Ecto neural progenitor cell (in vitro differentiated cells): ENCODE measurements at regions not wholly inside any gene's neighbourhood (a gene's known extent, or its start where the extent isn't known, plus 50 kb on each side); places are given as distances from the start of the nearest gene placed in this dataset.
A peak's percentile ranks its signal among the peaks of the same experiment; 100 is the strongest.

ENCODE experiments used
- DNase-seq: peaks from one replicate; pipeline ENCODE4 v3.0.0-alpha.2; 2018; ENCODE audit warnings: low spot score

DNA sequence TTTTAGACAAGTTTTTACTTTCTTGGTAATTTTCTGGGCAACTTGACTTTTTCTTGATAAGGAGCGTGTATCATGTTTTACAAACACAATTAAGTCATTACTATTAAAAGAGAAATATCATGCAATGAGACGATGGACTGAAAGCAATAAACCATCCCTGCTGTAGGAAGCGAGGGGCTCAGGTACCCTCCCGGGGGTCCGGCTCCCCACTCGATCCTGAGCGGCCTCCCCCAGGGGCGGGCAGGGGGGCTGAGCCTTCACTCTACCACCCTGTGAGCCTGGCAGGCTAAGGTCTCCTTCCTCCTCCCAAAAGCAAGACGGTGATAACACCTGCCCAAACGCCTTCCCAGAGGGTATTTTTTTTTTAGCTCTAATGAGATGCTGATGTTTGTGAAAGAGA lies 51.8 kb upstream of the ADGRA1 start:
- no peak for DNase-seq

DNA sequence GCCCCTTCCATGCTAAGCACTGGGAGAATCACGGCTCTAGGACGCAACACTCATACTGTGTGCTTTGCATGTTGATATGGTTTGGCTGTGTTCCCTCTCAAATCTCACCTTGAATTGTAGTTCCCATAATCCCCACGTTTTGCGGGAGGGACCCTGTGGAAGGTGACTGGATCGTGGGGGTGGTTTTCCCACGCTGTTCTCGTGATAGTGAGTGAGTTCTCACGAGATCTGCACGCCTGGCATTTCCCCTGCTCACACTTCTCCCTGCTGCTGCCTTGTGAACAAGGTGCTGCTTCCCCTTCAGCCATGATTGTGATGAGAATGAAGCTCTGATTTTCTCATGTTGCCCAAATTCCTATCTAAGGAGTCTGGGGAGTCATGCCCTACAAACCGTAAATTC lies 53.0 kb upstream of the ADGRA1 start:
- no peak for DNase-seq

GRCh38 chr10:133034092-133034491 lies 53.6 kb upstream of the ADGRA1 start:
- no peak for DNase-seq

DNA sequence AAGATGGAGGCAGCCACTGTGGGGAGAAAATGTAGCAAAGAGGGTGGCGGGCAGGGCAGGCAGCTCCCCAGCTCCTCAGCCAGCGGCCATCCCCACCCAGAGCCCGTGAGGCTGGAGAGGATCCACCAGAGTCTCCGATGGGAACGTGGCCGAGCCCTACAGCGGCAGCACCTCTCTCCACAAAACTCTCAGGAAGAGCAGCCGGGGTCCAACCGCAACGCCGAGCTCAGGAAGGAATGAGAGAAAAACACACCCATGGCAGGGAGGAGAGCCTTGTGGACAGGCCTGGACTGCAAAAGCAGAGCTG lies 54.0 kb upstream of the ADGRA1 start:
- no peak for DNase-seq

GRCh38 chr10:133032976-133033741 lies 54.6 kb upstream of the ADGRA1 start:
- no peak for DNase-seq

- no peak for DNase-seq
These were observed 55.5 kb upstream of the ADGRA1 start for GRCh38 chr10:133032231-133032630.

DNA sequence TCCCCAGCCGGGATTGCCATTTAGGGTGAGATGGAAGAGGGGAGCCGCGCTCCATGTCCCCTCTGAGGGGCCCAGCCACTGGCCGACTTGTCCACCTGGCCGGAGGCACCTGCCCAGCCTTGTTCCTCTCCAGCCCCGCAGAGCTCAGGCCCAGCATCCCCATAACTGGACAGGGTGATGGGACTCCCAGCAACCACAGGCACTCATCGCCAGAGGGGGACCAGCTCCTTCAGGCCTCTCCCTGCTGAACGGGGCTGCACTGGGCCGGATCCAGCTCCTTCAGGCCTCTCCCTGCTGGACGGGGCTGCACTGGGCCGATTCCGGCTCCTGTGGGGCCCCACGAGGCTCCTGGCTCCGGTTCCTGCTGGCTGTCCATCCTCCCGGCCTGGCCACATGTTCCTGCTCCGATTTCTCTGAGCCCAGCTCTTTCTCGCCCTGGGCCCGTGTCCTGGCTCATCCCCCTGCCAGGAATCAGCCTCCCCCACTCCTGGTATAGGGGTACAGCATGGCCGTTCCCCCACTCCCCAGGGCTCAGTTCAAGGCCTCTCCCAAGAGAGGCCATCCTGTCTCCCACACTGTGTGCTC lies 56.1 kb upstream of the ADGRA1 start:
- DNase-seq: no peak

DNA sequence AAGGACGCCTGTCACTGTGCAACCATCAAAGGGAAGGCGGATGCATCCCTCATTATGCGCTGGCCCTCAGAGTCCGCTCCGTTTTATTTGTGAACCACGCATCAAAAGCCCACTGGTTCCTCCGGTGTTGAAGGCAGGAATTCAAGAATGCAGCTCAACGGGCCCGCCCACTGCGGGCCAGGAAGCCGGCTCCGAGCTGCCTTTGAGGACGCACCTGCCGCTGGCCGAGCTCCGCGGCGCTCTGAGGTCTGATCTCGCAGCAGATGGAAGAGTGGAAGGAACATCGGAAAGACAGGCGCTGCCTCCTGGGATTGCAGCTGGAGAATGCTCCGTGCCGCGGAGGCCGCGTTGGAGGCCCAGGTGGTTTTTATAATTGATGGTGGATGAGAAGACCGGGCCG lies 56.9 kb upstream of the ADGRA1 start:
- peak; percentile 68 for DNase-seq

DNA sequence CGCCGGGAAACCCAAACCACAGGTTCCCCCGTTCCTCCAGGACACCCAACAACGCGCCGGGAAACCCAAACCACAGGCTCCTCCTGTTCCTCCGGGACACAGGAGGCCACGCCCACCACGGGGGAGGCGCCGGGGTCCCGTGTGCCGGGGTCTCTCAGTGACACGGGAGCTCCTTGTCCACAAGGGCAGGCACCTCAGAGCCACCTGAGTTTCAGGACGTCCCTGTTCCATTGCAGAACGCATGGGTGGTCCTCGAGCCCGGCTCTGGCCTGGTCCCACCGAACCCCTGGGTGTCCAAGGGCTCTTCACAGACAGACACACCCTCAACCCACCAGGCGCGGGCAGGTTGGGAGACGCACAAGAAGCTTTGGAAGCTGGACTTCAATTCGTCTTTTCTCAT lies 57.6 kb upstream of the ADGRA1 start:
- DNase-seq: no peak

GRCh38 chr10:133028956-133029355 lies 58.8 kb upstream of the ADGRA1 start:
- no peak for DNase-seq

DNA sequence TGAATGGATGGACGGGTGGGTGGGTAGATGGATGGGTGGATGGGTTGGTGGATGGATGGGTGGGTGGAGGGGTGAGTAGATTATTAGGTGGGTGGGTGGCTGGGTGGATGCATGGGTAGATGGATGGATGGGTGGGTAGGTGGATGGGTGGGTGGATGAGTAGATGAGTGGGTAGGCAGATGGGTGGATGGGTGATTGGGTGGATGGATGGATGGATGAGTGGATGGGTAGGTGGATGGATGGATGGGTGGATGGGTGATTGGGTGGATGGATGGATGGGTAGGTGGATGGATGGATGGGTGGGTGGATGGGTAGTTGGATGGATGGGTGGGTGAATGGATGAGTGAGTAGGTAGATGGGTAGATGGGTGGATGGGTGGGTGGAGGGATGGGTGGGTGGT lies 59.6 kb upstream of the ADGRA1 start:
- no peak for DNase-seq

- DNase-seq: no peak
These were observed 60.2 kb upstream of the ADGRA1 start for GRCh38 chr10:133027482-133027881.

DNA sequence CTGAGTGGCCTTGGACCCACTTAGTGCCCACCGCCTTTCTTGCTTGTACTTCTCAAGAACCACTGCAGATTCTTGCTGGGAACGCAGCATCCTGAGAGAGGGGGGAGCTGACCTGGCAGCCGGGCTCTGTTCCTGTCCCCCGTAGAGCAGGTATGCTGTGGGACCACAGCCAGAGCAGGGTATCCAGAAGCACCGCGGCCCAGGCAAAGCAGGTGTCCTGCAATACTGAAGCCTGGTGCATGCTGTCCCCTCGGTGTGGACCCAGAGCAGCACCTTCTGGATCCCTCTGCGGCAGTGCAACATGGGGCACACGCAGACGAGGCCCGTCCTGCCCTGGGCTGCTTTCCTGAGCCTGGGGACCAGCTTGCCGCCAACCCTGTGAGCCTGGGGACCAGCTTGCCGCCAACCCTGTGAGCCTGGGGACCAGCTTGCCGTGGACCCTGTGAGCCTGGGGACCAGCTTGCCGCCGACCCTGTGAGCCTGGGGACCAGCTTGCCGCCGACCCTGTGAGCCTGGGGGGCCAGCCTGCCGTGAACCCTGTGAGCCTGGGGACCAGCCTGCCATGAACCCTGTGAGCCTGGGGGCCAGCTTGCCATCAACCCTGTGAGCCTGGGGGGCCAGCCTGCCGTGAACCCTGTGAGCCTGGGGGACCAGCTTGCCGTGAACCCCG lies 60.9 kb upstream of the ADGRA1 start:
- DNase-seq: no peak

DNA sequence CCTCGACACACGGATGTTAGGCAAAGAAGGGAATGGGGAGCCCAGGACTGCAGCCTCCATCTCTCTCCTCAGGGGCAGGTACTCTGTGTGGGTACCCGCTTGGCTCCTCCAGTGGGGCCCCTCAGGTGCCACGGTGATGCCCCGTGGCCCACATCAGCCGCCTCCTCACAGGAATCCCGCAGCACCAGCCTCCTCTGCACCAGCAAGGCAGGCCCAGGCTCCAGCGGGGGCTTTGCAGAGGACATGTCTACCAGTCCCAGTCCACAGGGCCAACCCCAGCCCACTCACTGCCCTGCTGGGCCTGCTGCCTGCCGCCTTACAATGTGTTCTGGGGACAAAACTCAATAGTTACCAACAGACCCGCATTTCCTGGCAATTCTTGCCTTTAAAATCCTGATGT lies 61.6 kb upstream of the ADGRA1 start:
- no peak for DNase-seq

GRCh38 chr10:133025558-133026090 lies 62.1 kb upstream of the ADGRA1 start:
- DNase-seq: no peak

DNA sequence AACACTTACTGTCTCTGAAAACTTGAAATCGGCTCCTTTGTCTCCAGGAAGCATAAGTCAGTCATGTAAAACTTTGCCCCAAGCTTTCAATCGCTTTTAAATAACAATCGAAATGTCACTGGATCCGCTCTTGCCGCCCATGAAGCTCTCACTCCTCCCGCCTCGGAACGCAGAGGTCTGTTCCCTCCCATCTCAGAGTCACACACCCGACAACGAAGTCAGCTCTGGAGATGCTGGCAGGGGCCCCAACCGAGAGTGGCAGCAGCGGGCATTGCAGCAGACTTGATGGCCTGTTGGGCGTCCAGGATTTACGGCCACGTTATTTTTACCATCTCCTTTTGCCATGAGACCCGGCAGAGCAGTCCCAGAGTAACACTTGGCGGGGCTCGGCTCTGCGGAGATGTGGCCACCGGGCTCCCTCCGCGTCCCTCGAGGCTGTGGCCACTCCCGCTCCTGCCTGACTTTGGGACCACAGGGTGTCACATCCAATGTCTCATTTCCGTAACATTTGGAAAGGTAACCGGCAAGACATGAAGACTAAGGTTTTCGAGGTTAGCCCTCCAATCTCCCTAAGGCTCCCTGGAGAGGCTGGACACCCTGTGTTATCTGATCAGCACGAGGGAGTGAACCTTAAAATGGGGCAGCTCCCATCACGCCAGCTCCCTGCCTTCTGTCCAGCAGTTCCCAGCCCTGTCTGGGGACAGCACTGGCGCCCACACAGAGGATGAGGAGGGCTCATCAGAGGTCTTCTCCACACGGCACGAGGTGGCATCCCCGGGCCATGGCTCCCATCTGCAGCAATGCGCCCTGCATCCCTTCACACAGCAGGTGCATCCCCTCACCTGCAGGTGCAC lies 62.8 kb upstream of the ADGRA1 start:
- no peak for DNase-seq

- DNase-seq: no peak
These were observed 64.4 kb upstream of the ADGRA1 start for GRCh38 chr10:133023216-133023843.

DNA sequence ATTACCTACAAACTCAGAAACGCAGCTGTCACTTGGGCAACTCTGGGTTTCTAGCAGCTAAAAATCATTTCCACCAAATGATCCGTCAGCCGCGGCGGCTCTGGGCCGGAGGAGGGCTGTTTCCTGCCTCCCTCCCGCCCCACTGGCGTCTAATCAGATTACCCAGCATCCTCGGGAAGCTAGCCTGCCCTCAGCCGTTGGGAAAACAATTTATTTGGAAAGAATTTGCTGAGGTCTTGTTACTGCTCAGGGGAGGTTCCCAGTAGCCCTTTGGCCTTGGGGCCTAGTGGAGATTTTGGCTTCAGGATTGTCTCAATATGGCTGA lies 65.0 kb upstream of the ADGRA1 start:
- no peak for DNase-seq

DNA sequence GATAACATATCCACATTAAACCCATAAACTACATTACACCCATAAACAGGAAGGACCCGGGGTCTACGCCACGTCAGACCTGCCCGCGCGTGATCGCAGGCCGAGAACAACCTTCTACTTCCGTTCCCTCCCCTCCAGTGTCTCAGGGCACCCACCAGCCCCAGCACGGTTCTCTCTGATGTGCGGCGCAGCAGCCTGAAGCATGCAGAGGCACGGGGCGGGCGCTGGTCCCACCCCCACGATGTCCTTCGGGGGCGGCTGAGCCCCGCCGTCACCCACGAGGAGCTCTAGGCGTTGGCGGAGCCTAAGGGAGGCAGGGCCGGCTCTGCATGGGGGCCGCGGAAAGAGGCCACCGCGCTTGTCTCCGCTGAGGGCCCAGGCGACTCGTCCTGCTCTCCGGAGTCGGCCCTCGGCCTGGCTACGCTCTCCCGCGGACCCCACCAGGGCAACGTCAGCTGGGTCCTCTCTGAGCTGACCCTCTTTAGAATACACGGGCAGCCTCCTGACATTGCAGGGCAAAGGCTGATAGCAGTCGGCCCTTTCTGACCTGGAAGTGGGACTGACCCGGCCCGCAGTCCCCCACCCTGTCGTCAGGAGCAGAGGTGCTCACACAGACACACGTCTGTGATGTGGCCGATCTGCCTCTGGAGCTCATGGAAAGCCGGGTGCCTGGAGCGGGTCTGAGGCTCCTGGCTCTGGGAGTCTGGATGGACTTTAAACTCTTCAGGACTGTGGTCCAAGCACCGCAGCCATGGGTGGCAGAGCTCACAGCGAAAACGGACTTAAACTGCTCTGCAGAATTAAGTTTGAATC lies 65.6 kb upstream of the ADGRA1 start:
- no peak for DNase-seq

DNA sequence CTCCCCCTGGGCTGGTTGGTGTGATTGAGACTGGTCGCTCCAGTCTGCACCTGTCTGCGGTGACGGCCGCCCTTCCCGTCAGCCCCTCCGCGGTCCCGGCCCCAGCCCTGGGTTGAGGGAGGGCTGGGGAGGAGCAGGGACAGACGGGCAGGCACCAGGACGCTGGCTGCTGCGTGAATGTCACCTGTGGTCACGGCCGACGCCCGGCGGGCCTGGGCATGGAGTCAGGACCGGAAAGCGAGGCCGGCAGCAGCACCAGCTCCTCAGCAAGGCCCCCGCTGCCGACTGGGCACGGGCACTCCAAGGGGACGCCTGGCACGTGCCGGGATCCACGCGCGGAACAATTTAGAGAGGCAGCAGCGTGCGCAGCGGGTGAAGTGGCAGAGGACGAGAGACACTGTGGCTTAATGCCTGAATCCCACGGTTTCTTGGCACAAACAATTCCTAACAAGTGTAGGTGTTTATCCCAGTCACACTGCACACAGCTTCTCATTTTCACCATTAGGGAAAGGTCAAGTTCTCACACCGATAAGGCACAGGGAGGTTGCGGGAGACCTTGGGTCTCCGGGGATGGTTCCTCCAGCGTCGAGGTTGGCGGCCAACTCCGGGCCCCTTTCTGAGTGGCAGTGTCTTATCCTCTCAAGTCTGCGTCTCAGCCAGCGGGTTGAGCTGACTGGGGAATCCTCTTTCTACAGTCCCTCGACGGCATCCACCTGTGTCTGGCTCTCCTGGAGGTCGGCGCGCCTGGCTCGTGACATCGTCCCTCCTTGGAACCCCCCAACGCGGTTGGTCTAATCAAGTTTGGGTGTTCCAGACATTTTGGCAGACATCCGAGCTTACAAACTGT lies 66.4 kb upstream of the ADGRA1 start:
- no peak for DNase-seq
